SU-DHL-6 (cell line): ENCODE measurements at regions not wholly inside any gene's neighbourhood (a gene's known extent, or its start where the extent isn't known, plus 50 kb on each side); places are given as distances from the start of the nearest gene placed in this dataset.

Experiments
- EZH2phosphoT487 ChIP-seq: fragments of 200-600 bp; sonication (generic), shearing (Covaris generic); conservative IDR thresholded peaks from 2 replicates; pipeline ENCODE4 v1.6.1; 2018; ENCODE audit warnings: mild to moderate bottlenecking, antibody characterized with exemption, low read length, moderate library complexity, mixed read lengths
- TF ChIP-seq, protein P1 (sequence below): fragments of 200-600 bp; sonication (generic); IDR thresholded peaks from one replicate; pipeline ENCODE4 v1.5.1; 2017; ENCODE audit warnings: antibody characterized with exemption, mild to moderate bottlenecking, low read length, moderate library complexity; ENCODE audit not compliant: insufficient read depth, poor library complexity, severe bottlenecking

DNA sequence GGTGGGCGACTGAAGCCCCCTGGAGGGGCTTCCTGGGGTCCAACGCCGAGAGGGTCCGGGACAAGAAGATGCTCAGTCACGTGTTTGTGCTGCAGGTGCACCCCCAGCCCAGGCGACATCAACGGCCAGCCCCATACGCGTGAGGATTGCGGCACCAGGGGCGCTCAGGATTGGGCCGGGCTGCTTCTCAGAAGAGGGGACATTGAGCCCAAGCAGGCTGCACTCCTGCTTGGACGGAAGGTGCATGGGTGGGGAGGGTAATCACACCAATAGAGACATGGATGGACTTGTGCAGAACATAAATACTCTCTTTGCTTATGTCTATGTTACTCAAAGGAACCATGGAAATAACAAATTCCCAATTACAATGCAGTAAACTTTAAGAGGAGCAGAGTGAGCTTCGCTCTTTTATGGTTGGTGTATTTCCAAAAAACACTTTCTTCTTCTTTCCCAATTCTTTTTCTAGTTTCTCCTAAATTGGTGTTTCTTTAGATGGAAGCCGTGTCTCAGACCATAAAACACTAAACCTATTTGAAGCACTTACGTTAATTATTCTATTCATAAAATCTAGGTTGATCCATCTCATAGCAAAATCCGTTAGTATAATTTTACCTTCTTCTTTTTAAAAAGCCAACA lies 182.7 kb downstream of the GOLGA6L6 start:
- TF ChIP-seq, protein P1, sequence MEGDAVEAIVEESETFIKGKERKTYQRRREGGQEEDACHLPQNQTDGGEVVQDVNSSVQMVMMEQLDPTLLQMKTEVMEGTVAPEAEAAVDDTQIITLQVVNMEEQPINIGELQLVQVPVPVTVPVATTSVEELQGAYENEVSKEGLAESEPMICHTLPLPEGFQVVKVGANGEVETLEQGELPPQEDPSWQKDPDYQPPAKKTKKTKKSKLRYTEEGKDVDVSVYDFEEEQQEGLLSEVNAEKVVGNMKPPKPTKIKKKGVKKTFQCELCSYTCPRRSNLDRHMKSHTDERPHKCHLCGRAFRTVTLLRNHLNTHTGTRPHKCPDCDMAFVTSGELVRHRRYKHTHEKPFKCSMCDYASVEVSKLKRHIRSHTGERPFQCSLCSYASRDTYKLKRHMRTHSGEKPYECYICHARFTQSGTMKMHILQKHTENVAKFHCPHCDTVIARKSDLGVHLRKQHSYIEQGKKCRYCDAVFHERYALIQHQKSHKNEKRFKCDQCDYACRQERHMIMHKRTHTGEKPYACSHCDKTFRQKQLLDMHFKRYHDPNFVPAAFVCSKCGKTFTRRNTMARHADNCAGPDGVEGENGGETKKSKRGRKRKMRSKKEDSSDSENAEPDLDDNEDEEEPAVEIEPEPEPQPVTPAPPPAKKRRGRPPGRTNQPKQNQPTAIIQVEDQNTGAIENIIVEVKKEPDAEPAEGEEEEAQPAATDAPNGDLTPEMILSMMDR: no peak
- no peak for TF ChIP-seq EZH2phosphoT487
